SK-N-SH (cell line): ENCODE measurements at regions not wholly inside any gene's neighbourhood (a gene's known extent, or its start where the extent isn't known, plus 50 kb on each side); places are given as distances from the start of the nearest gene placed in this dataset.

Experiments
- CTCF ChIA-PET: fragments of 300-600, 350-600 bp; formaldehyde crosslinking; extraction: SDS; loops from one replicate; lab custom pipeline; 2021; lab: Yijun Ruan, JAX
- POLR2A ChIA-PET: fragments of 350-600 bp; sonication (Branson Sonifier 250); formaldehyde crosslinking; extraction: SDS; loops from one replicate; lab custom pipeline; 2020; ENCODE audit warnings: antibody characterized with exemption, inconsistent platforms; lab: Yijun Ruan, JAX
- DNase-seq: peaks from one replicate; pipeline ENCODE4 v3.0.0; 2012
- H2AFZ ChIP-seq: fragments of 200-600 bp; sonication (generic); 2 replicates; pipeline ENCODE4 v1.8.1; 2016; ENCODE audit warnings: antibody characterized with exemption, mild to moderate bottlenecking, low read depth
- H3F3A ChIP-seq: fragments of 200-600 bp; sonication (generic); replicated peaks from 2 replicates; pipeline ENCODE3; 2016; ENCODE audit warnings: antibody characterized with exemption, mild to moderate bottlenecking; ENCODE audit not compliant: insufficient read depth
- H3K27ac ChIP-seq, 2 experiments: fragments of 200-500 bp in 1 of 2; fragments of 200-600 bp in 1 of 2; sonication (Bioruptor generic) in 1 of 2; sonication (generic), shearing (Covaris generic) in 1 of 2; 2 replicates each; pipeline versions ENCODE4 v1.5.1 to v1.6.1; 2014 to 2016; ENCODE audit warnings: low read depth in 2 of 2, inconsistent platforms in 1 of 2, low read length in 1 of 2, mild to moderate bottlenecking in 1 of 2, mixed read lengths in 1 of 2
- H3K27me3 ChIP-seq: fragments of 200-600 bp; sonication (generic), shearing (Covaris generic); 2 replicates; pipeline ENCODE4 v1.6.1; 2016; ENCODE audit warnings: mixed run types; ENCODE audit not compliant: insufficient read depth
- H3K36me3 ChIP-seq, 2 experiments: fragments of 200-500 bp in 1 of 2; fragments of 200-600 bp in 1 of 2; sonication (Bioruptor generic) in 1 of 2; sonication (generic) in 1 of 2; replicated peaks in 1 of 2; 2 replicates each; pipeline versions ENCODE3 to v1.5.1; 2014 to 2016; ENCODE audit warnings: low read length in 1 of 2, mild to moderate bottlenecking in 1 of 2; ENCODE audit not compliant: insufficient read depth in 2 of 2, control insufficient read depth in 1 of 2
- H3K4me1 ChIP-seq, 2 experiments: fragments of 200-500 bp in 1 of 2; fragments of 200-600 bp in 1 of 2; sonication (Bioruptor generic) in 1 of 2; sonication (generic), shearing (Covaris generic) in 1 of 2; 2 replicates each; pipeline versions ENCODE4 v1.5.1 to v1.6.1; 2014 to 2016; ENCODE audit warnings: low read depth in 1 of 2, low read length in 1 of 2, mixed run types in 1 of 2; ENCODE audit not compliant: insufficient read depth in 2 of 2, control insufficient read depth in 1 of 2
- H3K4me2 ChIP-seq: fragments of 200-600 bp; sonication (generic), shearing (Covaris generic); 2 replicates; pipeline ENCODE4 v1.6.1; 2017; ENCODE audit warnings: mixed run types
- H3K4me3 ChIP-seq, 2 experiments: fragments of 200-500 bp in 1 of 2; fragments of 200-600 bp in 1 of 2; sonication (Bioruptor generic) in 1 of 2; sonication (generic), shearing (Covaris generic) in 1 of 2; 2 replicates each; pipeline versions ENCODE4 v1.5.1 to v1.8.1; 2014 to 2016; ENCODE audit warnings: low read depth in 2 of 2, inconsistent platforms in 1 of 2, low read length in 1 of 2, mild to moderate bottlenecking in 1 of 2, mixed read lengths in 1 of 2, moderate library complexity in 1 of 2
- H3K79me2 ChIP-seq: fragments of 200-600 bp; sonication (generic); 2 replicates; pipeline ENCODE4 v1.8.1; 2017; ENCODE audit warnings: mild to moderate bottlenecking; ENCODE audit not compliant: insufficient read depth
- H3K9ac ChIP-seq: fragments of 200-600 bp; sonication (generic); 2 replicates; pipeline ENCODE4 v1.6.1; 2017; ENCODE audit warnings: mixed run types
- H3K9me2 ChIP-seq: fragments of 200-600 bp; sonication (generic); 2 replicates; pipeline ENCODE4 v1.6.1; 2017; ENCODE audit warnings: mixed run types
- H3K9me3 ChIP-seq: fragments of 200-600 bp; sonication (generic); 2 replicates; pipeline ENCODE4 v1.6.1; 2017; ENCODE audit warnings: mixed run types, mild to moderate bottlenecking, moderate library complexity
- H4K20me1 ChIP-seq: fragments of 200-600 bp; sonication (generic); 2 replicates; pipeline ENCODE4 v1.6.1; 2017; ENCODE audit warnings: mild to moderate bottlenecking, mixed run types; ENCODE audit not compliant: insufficient read depth
- CHD2 ChIP-seq: fragments of 150-350 bp; IDR thresholded peaks from 2 replicates; pipeline ENCODE4 v1.6.1; 2018; ENCODE audit warnings: low read length; ENCODE audit not compliant: partially characterized antibody
- ELF1 ChIP-seq: IDR thresholded peaks from 2 replicates; pipeline ENCODE4 v1.4.0; 2012
- EP300 ChIP-seq, 2 experiments: IDR thresholded peaks; 2 replicates each; pipeline versions ENCODE4 v1.4.0 to v1.6.1; 2012; ENCODE audit warnings: borderline replicate concordance in 1 of 2, low read depth in 1 of 2, low read length in 1 of 2
- EZH2phosphoT487 ChIP-seq: fragments of 200-600 bp; sonication (generic); IDR thresholded peaks from 2 replicates; pipeline ENCODE4 v1.6.1; 2017; ENCODE audit warnings: low read depth, mixed run types, mild to moderate bottlenecking, antibody characterized with exemption, moderate library complexity, borderline replicate concordance
- FOXJ3 ChIP-seq: sonication (generic); formaldehyde crosslinking; IDR thresholded peaks from 2 replicates; pipeline ENCODE4 v1.5.1; 2020; ENCODE audit warnings: mild to moderate bottlenecking, missing genetic modification reagents
- GABPA ChIP-seq: IDR thresholded peaks from 2 replicates; pipeline ENCODE4 v1.4.0; 2012; ENCODE audit warnings: low read depth, mild to moderate bottlenecking
- GATA2 ChIP-seq: sonication (generic); formaldehyde crosslinking; IDR thresholded peaks from 2 replicates; pipeline ENCODE4 v1.5.0; 2020; ENCODE audit warnings: mild to moderate bottlenecking, missing genetic modification reagents
- JUND ChIP-seq: IDR thresholded peaks from 2 replicates; pipeline ENCODE4 v1.4.0; 2012
- MEF2A ChIP-seq: IDR thresholded peaks from 2 replicates; pipeline ENCODE4 v1.4.0; 2012; ENCODE audit warnings: low read depth, borderline replicate concordance
- MXI1 ChIP-seq: IDR thresholded peaks from 2 replicates; pipeline ENCODE4 v1.6.1; 2012; ENCODE audit warnings: mild to moderate bottlenecking, low read depth, low read length, improper control_type of control experiment
- NFIC ChIP-seq: IDR thresholded peaks from 2 replicates; pipeline ENCODE4 v1.4.0; 2012; ENCODE audit warnings: borderline replicate concordance
- RFX5 ChIP-seq: IDR thresholded peaks from 2 replicates; pipeline ENCODE4 v1.6.1; 2012; ENCODE audit warnings: mild to moderate bottlenecking, improper control_type of control experiment, low read length
- RXRA ChIP-seq: IDR thresholded peaks from 2 replicates; pipeline ENCODE4 v1.4.0; 2012; ENCODE audit warnings: low read depth, mild to moderate bottlenecking, borderline replicate concordance
- SIN3A ChIP-seq: IDR thresholded peaks from 2 replicates; pipeline ENCODE4 v1.6.1; 2012; ENCODE audit warnings: low read depth, mild to moderate bottlenecking, low read length, moderate library complexity, borderline replicate concordance
- SMC3 ChIP-seq: IDR thresholded peaks from 2 replicates; pipeline ENCODE4 v1.6.1; 2012; ENCODE audit warnings: low read depth, low read length, improper control_type of control experiment
- TAF1 ChIP-seq: IDR thresholded peaks from 2 replicates; pipeline ENCODE4 v1.6.1; 2012; ENCODE audit warnings: low read depth, mild to moderate bottlenecking, low read length, moderate library complexity, borderline replicate concordance
- TCF12 ChIP-seq: IDR thresholded peaks from 2 replicates; pipeline ENCODE4 v1.4.0; 2012
- WGBS: methylation state at CpG from one replicate; pipeline ENCODE4 v1.1.6; 2017; ENCODE audit warnings: low lambda C conversion rate; 5-methylcytosine and 5-hydroxymethylcytosine counted together
- TF ChIP-seq, protein P1 (sequence below): IDR thresholded peaks from 2 replicates; pipeline ENCODE4 v1.4.0; 2012; ENCODE audit warnings: low read depth
- TF ChIP-seq, protein P2 (sequence below): IDR thresholded peaks from 2 replicates; pipeline ENCODE4 v1.6.1; 2012; ENCODE audit warnings: mild to moderate bottlenecking, low read depth, low read length, moderate library complexity
- TF ChIP-seq, protein P3 (sequence below): IDR thresholded peaks from 2 replicates; pipeline ENCODE4 v1.4.0; 2012; ENCODE audit warnings: low read depth, borderline replicate concordance
- TF ChIP-seq, protein P4 (sequence below): IDR thresholded peaks from 2 replicates; pipeline ENCODE4 v1.4.0; 2012; ENCODE audit warnings: low read depth, borderline replicate concordance

DNA sequence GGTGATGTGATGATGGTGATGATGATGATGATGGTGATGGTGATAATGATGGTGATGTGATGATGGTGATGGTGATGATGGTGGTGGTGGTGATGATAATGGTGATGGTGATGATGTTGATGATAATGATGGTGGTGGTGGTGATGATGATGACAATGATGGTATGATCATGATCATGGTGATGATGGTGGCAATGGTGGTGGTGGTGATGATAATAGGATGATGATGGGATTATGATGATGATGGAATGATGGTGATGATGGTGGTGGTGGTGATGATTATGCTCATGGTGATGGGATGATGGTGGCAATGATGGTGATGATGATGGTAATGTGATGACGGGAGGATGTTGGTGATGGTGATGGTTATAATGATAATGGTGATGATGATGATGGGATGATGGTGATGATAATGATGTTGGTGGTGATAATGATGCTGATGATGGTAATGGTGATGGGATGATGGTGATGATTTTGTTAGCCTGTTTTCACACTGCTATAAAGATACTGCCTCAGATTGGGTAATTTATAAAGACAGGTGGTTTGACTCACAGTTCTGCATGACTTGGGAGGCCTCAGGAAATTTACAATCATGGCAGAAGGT, 314.8 kb upstream of the SFSWAP start (continued):
- TF ChIP-seq TAF1 = no peak
- no peak for TF ChIP-seq RXRA
- TF ChIP-seq EP300 (IDR thresholded peaks at IDR 0.05; ENCODE audit: borderline replicate concordance in 1 of 2, low read depth in 1 of 2, low read length in 1 of 2) = no peak
- TF ChIP-seq, protein P1, sequence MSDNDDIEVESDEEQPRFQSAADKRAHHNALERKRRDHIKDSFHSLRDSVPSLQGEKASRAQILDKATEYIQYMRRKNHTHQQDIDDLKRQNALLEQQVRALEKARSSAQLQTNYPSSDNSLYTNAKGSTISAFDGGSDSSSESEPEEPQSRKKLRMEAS = no peak
- TF ChIP-seq GATA2 = no peak
- TF ChIP-seq, protein P2, sequence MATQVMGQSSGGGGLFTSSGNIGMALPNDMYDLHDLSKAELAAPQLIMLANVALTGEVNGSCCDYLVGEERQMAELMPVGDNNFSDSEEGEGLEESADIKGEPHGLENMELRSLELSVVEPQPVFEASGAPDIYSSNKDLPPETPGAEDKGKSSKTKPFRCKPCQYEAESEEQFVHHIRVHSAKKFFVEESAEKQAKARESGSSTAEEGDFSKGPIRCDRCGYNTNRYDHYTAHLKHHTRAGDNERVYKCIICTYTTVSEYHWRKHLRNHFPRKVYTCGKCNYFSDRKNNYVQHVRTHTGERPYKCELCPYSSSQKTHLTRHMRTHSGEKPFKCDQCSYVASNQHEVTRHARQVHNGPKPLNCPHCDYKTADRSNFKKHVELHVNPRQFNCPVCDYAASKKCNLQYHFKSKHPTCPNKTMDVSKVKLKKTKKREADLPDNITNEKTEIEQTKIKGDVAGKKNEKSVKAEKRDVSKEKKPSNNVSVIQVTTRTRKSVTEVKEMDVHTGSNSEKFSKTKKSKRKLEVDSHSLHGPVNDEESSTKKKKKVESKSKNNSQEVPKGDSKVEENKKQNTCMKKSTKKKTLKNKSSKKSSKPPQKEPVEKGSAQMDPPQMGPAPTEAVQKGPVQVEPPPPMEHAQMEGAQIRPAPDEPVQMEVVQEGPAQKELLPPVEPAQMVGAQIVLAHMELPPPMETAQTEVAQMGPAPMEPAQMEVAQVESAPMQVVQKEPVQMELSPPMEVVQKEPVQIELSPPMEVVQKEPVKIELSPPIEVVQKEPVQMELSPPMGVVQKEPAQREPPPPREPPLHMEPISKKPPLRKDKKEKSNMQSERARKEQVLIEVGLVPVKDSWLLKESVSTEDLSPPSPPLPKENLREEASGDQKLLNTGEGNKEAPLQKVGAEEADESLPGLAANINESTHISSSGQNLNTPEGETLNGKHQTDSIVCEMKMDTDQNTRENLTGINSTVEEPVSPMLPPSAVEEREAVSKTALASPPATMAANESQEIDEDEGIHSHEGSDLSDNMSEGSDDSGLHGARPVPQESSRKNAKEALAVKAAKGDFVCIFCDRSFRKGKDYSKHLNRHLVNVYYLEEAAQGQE = no peak
- no peak for TF ChIP-seq CHD2

DNA sequence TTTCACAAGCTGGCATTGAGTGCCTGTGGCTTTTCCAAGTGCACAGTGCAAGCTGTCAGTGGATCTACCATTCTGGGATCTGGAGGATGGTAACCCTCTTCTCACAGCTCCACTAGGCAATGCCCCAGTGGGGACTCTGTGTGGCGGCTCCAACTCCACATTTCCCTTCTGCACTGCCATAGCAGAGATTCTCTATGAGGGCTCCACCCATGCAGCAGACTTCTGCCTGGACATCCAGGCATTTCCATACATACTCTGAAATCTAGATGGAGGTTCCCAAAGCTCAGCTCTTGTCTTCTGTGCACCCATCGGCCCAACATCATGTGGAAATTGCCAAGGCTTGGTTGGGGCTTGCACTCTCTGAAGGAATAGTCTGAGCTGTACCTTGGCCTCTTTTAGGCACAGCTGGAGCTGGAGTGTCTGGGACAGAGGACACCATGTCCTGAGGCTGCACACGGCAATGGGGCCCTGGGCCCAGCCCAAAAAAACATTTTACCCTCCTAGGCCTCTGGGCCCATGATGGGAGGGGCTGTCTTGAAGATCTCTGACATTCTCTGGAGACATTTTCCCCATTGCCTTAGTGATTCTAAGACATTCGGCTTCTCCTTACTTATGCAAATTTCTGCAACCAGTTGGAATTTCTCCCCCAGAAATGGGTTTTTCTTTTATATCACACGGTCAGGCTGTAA, 313.3 kb upstream of the SFSWAP start:
- no peak for TF ChIP-seq NFIC
- no peak for TF ChIP-seq ELF1
- TF ChIP-seq FOXJ3 (CRISPR knock-in tag) = no peak
- TF ChIP-seq, protein P3, sequence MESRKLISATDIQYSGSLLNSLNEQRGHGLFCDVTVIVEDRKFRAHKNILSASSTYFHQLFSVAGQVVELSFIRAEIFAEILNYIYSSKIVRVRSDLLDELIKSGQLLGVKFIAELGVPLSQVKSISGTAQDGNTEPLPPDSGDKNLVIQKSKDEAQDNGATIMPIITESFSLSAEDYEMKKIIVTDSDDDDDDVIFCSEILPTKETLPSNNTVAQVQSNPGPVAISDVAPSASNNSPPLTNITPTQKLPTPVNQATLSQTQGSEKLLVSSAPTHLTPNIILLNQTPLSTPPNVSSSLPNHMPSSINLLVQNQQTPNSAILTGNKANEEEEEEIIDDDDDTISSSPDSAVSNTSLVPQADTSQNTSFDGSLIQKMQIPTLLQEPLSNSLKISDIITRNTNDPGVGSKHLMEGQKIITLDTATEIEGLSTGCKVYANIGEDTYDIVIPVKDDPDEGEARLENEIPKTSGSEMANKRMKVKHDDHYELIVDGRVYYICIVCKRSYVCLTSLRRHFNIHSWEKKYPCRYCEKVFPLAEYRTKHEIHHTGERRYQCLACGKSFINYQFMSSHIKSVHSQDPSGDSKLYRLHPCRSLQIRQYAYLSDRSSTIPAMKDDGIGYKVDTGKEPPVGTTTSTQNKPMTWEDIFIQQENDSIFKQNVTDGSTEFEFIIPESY = no peak
- no peak for TF ChIP-seq TAF1
- TF ChIP-seq RXRA = no peak
- no peak for TF ChIP-seq SMC3
- TF ChIP-seq, protein P1 = no peak
- TF ChIP-seq TCF12 = no peak
- TF ChIP-seq JUND = no peak
- TF ChIP-seq RFX5 = no peak
- TF ChIP-seq MXI1 = no peak
- TF ChIP-seq MEF2A = no peak
- TF ChIP-seq EZH2phosphoT487 = no peak
- no peak for TF ChIP-seq GABPA
- TF ChIP-seq, protein P4, sequence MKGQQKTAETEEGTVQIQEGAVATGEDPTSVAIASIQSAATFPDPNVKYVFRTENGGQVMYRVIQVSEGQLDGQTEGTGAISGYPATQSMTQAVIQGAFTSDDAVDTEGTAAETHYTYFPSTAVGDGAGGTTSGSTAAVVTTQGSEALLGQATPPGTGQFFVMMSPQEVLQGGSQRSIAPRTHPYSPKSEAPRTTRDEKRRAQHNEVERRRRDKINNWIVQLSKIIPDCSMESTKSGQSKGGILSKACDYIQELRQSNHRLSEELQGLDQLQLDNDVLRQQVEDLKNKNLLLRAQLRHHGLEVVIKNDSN = no peak
- TF ChIP-seq SIN3A = no peak
- TF ChIP-seq GATA2 = no peak
- Histone ChIP-seq H4K20me1 (no peaks in the 10 kb centered on the region), H3K27ac (no peak overlapping the region), H3K9me3 (no peaks in the 10 kb centered on the region), H3K4me3 (no peak overlapping the region), H3K4me2 (no peak overlapping the region), H3K27me3 (no peaks in the 10 kb centered on the region), H3K9ac (no peak overlapping the region), H3K36me3 (no peaks in the 10 kb centered on the region), H3K79me2 (no peaks in the 10 kb centered on the region), H3F3A (no peaks in the 10 kb centered on the region), H3K4me1 (peaks cover 0 to 4% of the 10 kb centered on the region in 2 experiments; a peak in 1 of 4 replicates), H3K9me2 (no peaks in the 10 kb centered on the region), H2AFZ (no peak overlapping the region)
- POLR2A ChIA-PET = no interaction called here
- DNase-seq = no peak
- whole genome bisulfite sequencing = 10% methylated on average over 3 of the region's 5 CpGs
- CTCF ChIA-PET = no interaction called here
